ENCODE measurements at regions not wholly inside any gene's neighbourhood (a gene's known extent, or its start where the extent isn't known, plus 50 kb on each side); places are given as distances from the start of the nearest gene placed in this dataset.

- no peak for DNase-seq
Observed at GRCh38 chr13:85445534-85445933, 353.7 kb downstream of the SLITRK6 start.

DNA sequence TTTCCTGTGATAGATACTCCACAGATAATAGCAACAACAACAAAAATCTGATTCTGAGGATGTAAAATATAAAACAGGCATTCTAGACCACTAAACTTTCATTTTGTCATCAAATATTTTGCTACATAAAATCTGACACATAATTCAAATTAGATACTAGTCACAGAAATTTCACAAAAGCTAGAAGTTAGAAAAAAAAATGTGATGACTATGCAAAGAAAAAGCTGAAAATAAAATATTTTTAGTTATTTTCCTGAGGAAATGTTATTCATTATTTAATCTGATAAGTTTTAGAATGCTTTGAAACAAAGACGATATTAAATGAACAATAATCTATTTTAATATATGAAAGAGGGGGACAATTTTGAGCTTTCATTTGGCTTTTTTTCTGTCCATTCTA lies 357.2 kb downstream of the SLITRK6 start:
- DNase-seq: no peak

DNA sequence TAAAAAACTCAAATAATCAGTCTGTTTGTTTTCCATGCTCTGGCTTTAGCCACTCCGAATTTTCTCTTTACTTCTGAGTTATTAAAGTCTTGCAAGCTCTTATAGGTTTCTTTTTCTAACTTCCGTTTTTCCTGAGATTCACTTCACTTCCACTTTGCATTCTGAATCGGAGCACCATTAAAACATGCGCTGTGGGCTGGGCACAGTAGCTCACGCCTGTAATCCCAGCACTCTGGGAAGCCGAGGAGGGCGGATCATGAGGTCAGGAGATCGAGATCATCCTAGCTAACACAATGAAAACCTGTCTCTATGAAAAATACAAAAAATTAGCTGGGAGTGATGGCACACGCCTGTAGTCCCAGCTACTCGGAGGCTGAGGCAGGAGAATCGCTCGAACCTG lies 357.9 kb downstream of the SLITRK6 start:
- no peak for DNase-seq

- no peak for DNase-seq
Observed at GRCh38 chr13:85436029-85436428, 363.2 kb downstream of the SLITRK6 start.

DNA sequence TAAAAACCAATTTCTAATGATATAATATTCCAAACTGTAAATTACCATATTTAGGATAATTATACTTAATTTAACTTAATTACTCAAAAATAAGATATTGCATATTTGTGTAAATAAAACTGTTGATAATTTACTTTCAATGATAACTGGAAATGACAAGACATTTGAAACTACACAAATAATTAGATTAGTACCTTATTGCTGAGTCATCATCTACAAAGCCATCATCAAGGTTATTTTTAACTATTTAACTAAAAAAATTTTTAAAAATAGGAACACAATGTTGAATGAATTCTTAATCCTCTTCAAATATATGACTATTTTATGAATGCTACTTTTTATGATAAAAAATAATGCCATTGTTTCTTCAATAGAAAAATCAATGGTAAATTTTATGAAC lies 364.3 kb downstream of the SLITRK6 start:
- DNase-seq: no peak

DNA sequence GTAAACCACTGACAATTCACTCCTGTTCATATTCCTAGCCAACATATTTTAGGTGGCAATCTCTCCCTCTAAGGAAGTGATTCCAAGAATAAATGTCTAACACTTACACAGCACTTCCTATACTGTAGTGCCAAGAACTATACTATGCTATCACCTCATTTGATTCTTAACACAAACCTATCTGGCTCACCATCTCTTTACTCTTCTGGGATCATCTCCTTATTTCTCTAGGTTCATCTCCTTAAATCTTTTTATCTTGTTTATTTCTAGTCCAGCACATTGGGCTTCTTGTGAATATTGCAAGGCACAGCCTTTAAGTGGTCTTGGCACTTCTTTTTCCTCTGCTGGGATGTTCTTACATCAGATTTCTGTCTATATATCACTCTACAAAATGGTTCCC lies 366.3 kb downstream of the SLITRK6 start:
- DNase-seq: no peak

DNA sequence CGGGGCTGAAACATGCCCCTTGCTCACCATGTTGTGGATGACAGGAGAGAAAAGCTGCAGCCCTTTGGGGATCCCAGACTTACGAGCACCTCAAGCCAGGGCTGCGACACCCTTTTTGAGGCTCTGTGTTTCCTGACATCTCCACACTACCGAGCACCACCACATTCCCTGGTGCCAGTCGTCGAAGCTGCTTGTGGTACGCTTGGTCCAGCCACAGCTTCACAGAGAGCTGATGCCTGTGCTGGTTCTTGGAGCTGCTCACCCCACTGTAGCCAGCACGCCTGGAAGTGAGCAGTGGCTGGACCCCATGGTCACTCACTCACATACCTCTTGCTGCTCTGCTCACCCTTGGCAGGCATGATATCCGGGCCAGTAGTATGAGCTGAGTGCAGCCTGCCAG lies 367.5 kb downstream of the SLITRK6 start:
- DNase-seq: no peak

GRCh38 chr13:85430216-85430794 lies 368.9 kb downstream of the SLITRK6 start:
- DNase-seq: no peak

DNA sequence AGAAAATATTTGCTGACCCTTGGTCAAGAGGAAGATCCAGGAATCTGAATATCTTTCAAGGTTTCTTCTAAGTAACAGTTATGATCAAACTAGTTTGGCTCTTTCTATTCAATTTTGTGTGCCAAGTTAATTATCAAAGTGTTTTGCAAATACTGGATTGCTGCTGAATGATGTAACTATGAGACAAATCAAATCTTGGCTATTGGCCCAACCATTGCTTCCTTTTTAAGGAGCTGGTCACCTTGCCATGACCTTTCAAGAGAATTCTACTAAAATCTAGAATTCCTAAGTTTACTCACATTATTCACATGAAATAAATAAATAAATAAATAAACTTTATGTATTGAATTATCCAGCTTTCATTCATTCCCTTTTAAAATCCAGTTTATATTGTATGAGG lies 371.8 kb downstream of the SLITRK6 start:
- DNase-seq: no peak

DNA sequence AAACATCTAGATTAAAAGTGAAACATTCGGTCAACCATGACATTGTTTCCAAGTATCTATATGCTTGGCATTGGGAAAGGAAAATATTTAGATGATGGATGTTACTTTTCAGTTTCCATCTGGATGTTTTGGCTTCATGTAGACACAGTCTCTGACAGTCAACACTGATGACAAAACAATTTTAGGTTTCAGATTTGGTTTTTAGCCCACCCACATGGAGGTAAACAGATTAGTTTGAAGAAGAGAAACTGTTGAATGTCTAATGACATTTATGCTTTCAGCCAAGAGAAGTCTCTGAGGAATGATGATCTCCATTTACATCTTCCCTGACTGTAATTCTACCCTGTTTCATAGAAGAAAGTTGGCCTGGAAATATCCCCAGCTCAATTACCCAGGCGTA lies 379.1 kb downstream of the SLITRK6 start:
- no peak for DNase-seq

DNA sequence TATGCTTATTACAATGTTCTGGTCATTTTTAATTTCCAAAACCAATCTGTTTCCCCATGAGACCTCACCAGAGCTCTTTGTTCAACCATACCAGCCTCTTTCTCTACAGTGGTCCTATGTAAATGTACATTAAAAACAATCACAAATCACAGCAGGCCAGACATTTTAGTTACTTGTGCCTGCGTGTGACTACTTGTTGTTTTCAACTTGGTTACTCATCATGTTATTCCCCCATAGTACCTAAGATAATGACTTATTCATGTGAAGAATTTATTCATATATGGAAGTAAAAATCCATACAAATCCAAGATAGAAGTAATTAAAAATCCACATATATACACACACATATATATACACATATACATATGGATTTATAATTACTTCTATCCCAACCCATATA lies 379.6 kb downstream of the SLITRK6 start:
- no peak for DNase-seq

DNA sequence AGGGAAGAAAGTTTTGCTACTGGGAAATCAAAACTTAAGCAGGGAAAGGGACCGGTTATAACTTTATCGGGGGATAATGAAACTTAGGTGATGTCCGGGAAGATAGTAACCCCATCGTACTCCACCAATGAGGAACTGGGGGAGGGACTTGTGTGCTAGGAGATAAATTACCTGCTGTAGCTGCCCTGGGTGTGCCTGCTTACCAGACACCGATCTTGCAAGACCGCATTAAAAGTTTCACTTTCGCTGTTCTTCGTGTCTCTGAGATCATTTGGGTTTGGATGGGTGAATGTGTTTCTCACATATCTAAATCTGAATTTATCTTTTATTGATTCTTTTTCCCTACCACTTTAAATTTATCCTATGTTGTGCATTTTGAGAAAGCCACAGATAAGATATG lies 381.4 kb downstream of the SLITRK6 start:
- no peak for DNase-seq

GRCh38 chr13:85413664-85414063 lies 385.6 kb downstream of the SLITRK6 start:
- no peak for DNase-seq

GRCh38 chr13:85412448-85412847 lies 386.8 kb downstream of the SLITRK6 start:
- no peak for DNase-seq

DNA sequence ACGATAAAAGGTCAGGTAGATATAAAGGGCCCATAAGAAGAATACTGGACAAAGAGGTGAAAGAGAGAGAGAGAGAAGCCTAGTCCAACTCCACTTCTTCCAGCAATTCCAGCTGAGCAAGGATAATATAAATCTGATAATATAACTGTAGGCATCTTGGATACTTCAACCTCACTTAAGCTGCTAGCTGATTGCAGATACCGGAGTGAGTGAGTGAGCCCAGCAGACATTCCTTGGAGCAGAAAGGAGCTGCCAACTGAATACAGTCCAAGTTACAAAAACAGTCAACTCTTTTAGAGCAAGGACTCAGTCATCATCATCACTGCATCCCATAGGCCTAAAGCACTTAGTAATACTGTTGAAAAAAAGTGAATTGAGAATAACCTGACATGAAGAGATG lies 387.6 kb downstream of the SLITRK6 start:
- no peak for DNase-seq

DNA sequence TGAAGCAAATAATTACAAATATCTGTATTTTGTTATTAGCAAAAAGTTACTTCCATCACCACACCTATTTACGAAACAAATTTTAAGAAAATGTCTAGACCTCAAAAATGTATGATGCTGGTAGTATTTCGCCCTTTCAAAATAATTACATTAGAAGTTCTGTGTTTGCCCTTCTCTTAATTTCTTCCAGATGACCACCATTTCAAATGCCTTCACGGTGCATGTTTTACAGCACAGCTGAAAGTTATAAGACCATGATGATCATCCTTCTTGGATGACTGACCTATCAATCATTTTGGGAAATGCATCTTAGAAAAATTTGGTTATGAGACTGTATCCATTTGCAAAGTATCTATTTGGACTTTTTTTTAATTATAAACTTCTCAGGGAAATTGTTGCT lies 390.8 kb downstream of the SLITRK6 start:
- DNase-seq: no peak

- no peak for DNase-seq
Observed at GRCh38 chr13:85406269-85406975, 392.8 kb downstream of the SLITRK6 start.

DNA sequence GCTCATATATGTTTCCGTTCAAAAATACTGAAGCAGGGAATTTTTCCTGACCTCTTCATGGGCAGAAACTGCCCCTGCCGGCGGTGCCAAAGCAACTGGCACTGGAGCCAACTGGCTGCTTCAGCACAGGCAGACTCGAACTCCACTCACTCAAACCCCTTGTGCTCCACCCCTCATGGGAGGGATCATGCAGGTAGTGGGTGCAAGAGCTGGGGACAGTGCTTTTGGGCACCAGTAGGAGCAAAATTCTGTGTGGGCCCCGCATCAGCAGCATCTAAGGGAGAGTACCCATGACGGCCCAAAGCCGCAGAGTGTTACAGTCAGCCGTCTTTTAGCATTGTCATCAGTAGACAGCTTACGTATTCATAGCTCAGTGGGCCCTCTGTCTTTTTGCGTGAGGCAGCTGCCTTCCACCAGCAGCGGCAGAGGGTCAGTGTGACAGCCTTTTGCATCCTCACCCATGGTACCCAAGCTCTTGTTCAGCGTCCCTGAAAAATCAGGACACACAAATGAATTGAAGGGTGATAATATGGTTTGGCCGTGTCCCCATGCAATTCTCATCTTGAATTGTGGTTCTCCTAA lies 393.8 kb downstream of the SLITRK6 start:
- DNase-seq: no peak

- no peak for DNase-seq
Observed at GRCh38 chr13:85386424-85386823, 412.8 kb downstream of the SLITRK6 start.

DNA sequence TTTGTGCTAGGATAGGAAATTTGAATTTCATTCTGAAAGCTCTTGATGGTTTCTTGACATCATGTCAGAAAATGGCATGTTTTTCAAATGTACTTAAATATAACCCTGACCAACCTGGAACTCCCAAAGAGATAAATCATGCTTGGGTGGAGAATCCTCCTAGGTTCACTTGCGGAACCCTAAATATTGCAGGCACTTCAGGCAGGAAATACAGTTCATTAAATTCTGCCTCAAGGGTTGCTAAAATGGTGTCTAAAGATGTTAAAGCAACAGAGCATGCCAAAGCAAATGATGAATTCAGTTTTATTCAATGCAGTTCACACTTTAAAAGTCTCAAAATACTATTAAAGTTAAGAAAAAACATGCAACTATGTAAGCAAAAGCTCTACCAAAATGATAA lies 415.9 kb downstream of the SLITRK6 start:
- DNase-seq: no peak

- no peak for DNase-seq
Observed at GRCh38 chr13:85381082-85381481, 418.1 kb downstream of the SLITRK6 start.

GRCh38 chr13:85379991-85380390 lies 419.2 kb downstream of the SLITRK6 start:
- no peak for DNase-seq

- no peak for DNase-seq
Observed at GRCh38 chr13:85379433-85379832, 419.8 kb downstream of the SLITRK6 start.

- no peak for DNase-seq
Observed at GRCh38 chr13:85377783-85378182, 421.4 kb downstream of the SLITRK6 start.

DNA sequence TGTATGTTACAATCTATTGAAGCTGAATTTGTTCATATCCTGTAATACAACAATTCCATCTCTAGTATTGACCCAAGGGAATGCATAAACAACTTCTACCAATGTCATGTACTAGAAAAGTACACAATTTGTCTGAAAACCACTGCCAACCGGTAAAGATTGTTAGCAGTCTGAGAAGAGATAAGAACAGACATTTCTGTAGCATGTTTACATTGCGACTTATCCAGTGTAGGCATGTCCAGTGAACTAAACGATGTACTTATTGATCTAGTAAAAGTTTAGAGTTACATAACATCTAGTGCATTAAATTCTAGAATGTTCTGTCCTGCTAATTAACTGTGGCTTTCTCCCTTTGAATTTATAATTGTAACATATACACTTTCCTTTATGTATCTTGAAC lies 425.9 kb downstream of the SLITRK6 start:
- no peak for DNase-seq

Measured in stimulated activated CD4-positive, alpha-beta T cell treated with anti-CD3 and anti-CD28 coated beads, Interleukin-15, amount 100 ng/mL, for 24 hours (primary cell).